ENCODE measurements at regions not wholly inside any gene's neighbourhood (a gene's known extent, or its start where the extent isn't known, plus 50 kb on each side); places are given as distances from the start of the nearest gene placed in this dataset.

DNA sequence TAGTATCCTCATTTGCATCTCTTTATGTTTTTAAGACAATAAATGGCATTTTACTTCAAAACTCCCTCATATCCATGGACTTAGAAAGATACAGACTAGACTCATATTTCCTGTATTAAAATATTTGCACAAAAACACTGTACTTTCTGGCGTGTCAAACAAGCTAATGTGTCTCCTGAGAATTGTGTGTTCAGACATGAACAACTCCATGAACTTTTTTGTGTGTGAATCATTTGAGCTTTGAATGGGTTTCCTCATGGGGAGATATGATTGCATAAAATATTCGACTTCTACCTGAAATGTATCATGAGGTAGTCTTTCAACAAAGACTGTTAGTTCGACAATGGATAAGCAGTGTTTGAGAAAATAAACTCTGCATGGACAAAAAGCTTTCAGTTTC, 58.8 kb downstream of the TMEM30B start:
- Histone ChIP-seq H3K79me2 (ENCODE audit: control insufficient read depth, insufficient read depth, low read length) (no peaks in the 10 kb centered on the region), H3K27me3 (ENCODE audit: control insufficient read depth, insufficient read depth, low read length) (no peaks in the 10 kb centered on the region), H3K9me3 (ENCODE audit: control insufficient read depth, insufficient read depth, low read depth, low read length) (no peaks in the 10 kb centered on the region), H3K27ac (ENCODE audit: insufficient read depth, low read length) (no peak overlapping the region), H3K9ac (ENCODE audit: insufficient read depth, low read length) (no peak overlapping the region), H3K36me3 (ENCODE audit: control insufficient read depth, insufficient read depth, low read length) (no peaks in the 10 kb centered on the region), H3K4me1 (ENCODE audit: control insufficient read depth, extremely low read depth, insufficient read depth, low read length) (peaks cover 10% of the 10 kb centered on the region), H3K4me2 (ENCODE audit: extremely low read depth, insufficient read depth, low read length) (no peak overlapping the region), H4K20me1 (ENCODE audit: control insufficient read depth, extremely low read depth, insufficient read depth, low read length) (no peaks in the 10 kb centered on the region), H2AFZ (ENCODE audit: low read length) (no peak overlapping the region), H3K4me3 (replicated peaks in 1 of 4; ENCODE audit: control extremely low read depth in 1 of 4, insufficient read depth in 1 of 4, low read depth in 3 of 4, low read length in 4 of 4) (no peak overlapping the region)
- DNase-seq (ENCODE audit: low read depth in 2 of 2), result no peak
- TF ChIP-seq EZH2 (IDR thresholded peaks at IDR 0.05; ENCODE audit: low read length, missing control alignments) (no peak), CTCF (conservative IDR thresholded peaks at IDR 0.05 in 1 of 2, IDR thresholded peaks at IDR 0.05 in 1 of 2; ENCODE audit: low read depth in 1 of 2, low read length in 2 of 2) (no peak)

- H3K36me3 ChIP-seq (ENCODE audit: control insufficient read depth, insufficient read depth, low read length), result no peaks in the 10 kb centered on the region
- no peak overlapping the region for H2AFZ ChIP-seq (ENCODE audit: low read length)
- H3K4me2 ChIP-seq (ENCODE audit: extremely low read depth, insufficient read depth, low read length), result no peak overlapping the region
- H4K20me1 ChIP-seq (ENCODE audit: control insufficient read depth, extremely low read depth, insufficient read depth, low read length), result no peaks in the 10 kb centered on the region
- no peak overlapping the region for H3K9ac ChIP-seq (ENCODE audit: insufficient read depth, low read length)
- H3K27ac ChIP-seq (ENCODE audit: insufficient read depth, low read length), result no peak overlapping the region
- TF ChIP-seq CTCF (conservative IDR thresholded peaks at IDR 0.05 in 1 of 2, IDR thresholded peaks at IDR 0.05 in 1 of 2; ENCODE audit: low read depth in 1 of 2, low read length in 2 of 2) (no peak), EZH2 (IDR thresholded peaks at IDR 0.05; ENCODE audit: low read length, missing control alignments) (no peak)
- H3K4me1 ChIP-seq (ENCODE audit: control insufficient read depth, extremely low read depth, insufficient read depth, low read length), result peaks cover 11% of the 10 kb centered on the region
- H3K27me3 ChIP-seq (ENCODE audit: control insufficient read depth, insufficient read depth, low read length), result no peaks in the 10 kb centered on the region
- H3K9me3 ChIP-seq (ENCODE audit: control insufficient read depth, insufficient read depth, low read depth, low read length), result no peaks in the 10 kb centered on the region
- DNase-seq (ENCODE audit: low read depth in 2 of 2), result no peak
- H3K79me2 ChIP-seq (ENCODE audit: control insufficient read depth, insufficient read depth, low read length), result no peaks in the 10 kb centered on the region
- H3K4me3 ChIP-seq (replicated peaks in 1 of 4; ENCODE audit: control extremely low read depth in 1 of 4, insufficient read depth in 1 of 4, low read depth in 3 of 4, low read length in 4 of 4), result no peak overlapping the region
These were observed 59.2 kb downstream of the TMEM30B start for GRCh38 chr14:61221906-61222305.

GRCh38 chr14:61219673-61220072, 61.5 kb downstream of the TMEM30B start:
- Histone ChIP-seq H3K4me2 (ENCODE audit: extremely low read depth, insufficient read depth, low read length) (no peak overlapping the region), H3K36me3 (ENCODE audit: control insufficient read depth, insufficient read depth, low read length) (no peaks in the 10 kb centered on the region), H3K4me3 (replicated peaks in 1 of 4; ENCODE audit: control extremely low read depth in 1 of 4, insufficient read depth in 1 of 4, low read depth in 3 of 4, low read length in 4 of 4) (no peak overlapping the region), H3K9ac (ENCODE audit: insufficient read depth, low read length) (no peak overlapping the region), H3K4me1 (ENCODE audit: control insufficient read depth, extremely low read depth, insufficient read depth, low read length) (peaks cover 12% of the 10 kb centered on the region), H2AFZ (ENCODE audit: low read length) (no peak overlapping the region), H3K27me3 (ENCODE audit: control insufficient read depth, insufficient read depth, low read length) (no peaks in the 10 kb centered on the region), H3K27ac (ENCODE audit: insufficient read depth, low read length) (no peak overlapping the region), H3K79me2 (ENCODE audit: control insufficient read depth, insufficient read depth, low read length) (no peaks in the 10 kb centered on the region), H3K9me3 (ENCODE audit: control insufficient read depth, insufficient read depth, low read depth, low read length) (no peaks in the 10 kb centered on the region), H4K20me1 (ENCODE audit: control insufficient read depth, extremely low read depth, insufficient read depth, low read length) (no peaks in the 10 kb centered on the region)
- DNase-seq (ENCODE audit: low read depth in 2 of 2), result peak in 1 of 2 donors; percentile 42
- TF ChIP-seq CTCF (conservative IDR thresholded peaks at IDR 0.05 in 1 of 2, IDR thresholded peaks at IDR 0.05 in 1 of 2; ENCODE audit: low read depth in 1 of 2, low read length in 2 of 2) (no peak), EZH2 (IDR thresholded peaks at IDR 0.05; ENCODE audit: low read length, missing control alignments) (no peak)
